GM23248 (cell line): ENCODE measurements at regions not wholly inside any gene's neighbourhood (a gene's known extent, or its start where the extent isn't known, plus 50 kb on each side); places are given as distances from the start of the nearest gene placed in this dataset.

Experiments
- EZH2 ChIP-seq: fragments of 200-600 bp; sonication (generic); IDR thresholded peaks from 2 replicates; pipeline ENCODE4 v1.6.1; 2018; ENCODE audit warnings: antibody characterized with exemption, mild to moderate bottlenecking; ENCODE audit not compliant: insufficient read depth, poor library complexity, severe bottlenecking
- EZH2phosphoT487 ChIP-seq: fragments of 200-600 bp; sonication (generic); IDR thresholded peaks from 2 replicates; pipeline ENCODE4 v1.6.1; 2018; ENCODE audit warnings: antibody characterized with exemption, moderate library complexity, mild to moderate bottlenecking, low read depth; ENCODE audit not compliant: insufficient read depth

GRCh38 chr11:45036010-45036409, 85.3 kb upstream of the TP53I11 start:
- TF ChIP-seq EZH2phosphoT487 (no peak), EZH2 (no peak)
